Body of pancreas (tissue), 4 donors: ENCODE measurements at regions not wholly inside any gene's neighbourhood (a gene's known extent, or its start where the extent isn't known, plus 50 kb on each side); places are given as distances from the start of the nearest gene placed in this dataset.

ENCODE experiments used
- ATAC-seq: fragments of 150-250 bp; one replicate; pipeline ENCODE4 v1.9.1; 2016
- DNase-seq, 4 donors: peaks; one replicate each; pipeline ENCODE4 v3.0.0-alpha.2; 2019
- H3K27ac ChIP-seq, 4 donors: fragments of 200-600 bp; sonication (generic); 1 replicate in 3 of 4; 2 replicates in 1 of 4; pipeline versions ENCODE4 v1.5.1 to v1.6.1; 2016 to 2019; ENCODE audit warnings: mild to moderate bottlenecking in 1 of 4, mixed read lengths in 1 of 4, moderate library complexity in 1 of 4
- H3K27me3 ChIP-seq, 2 donors: fragments of 200-600 bp; sonication (generic); one replicate each; pipeline ENCODE4 v1.6.0; 2016; ENCODE audit warnings: mild to moderate bottlenecking in 1 of 2
- H3K36me3 ChIP-seq, 2 donors: fragments of 200-600 bp; sonication (generic); replicated peaks in 1 of 2; 2 replicates each; pipeline ENCODE4 v1.5.1; 2016; ENCODE audit warnings: low read depth in 2 of 2; ENCODE audit not compliant: insufficient read depth in 1 of 2
- H3K4me1 ChIP-seq: fragments of 200-600 bp; sonication (generic); one replicate; pipeline ENCODE4 v1.6.0; 2016
- H3K4me3 ChIP-seq, 2 donors: fragments of 200-600 bp; sonication (generic); 1 replicate in 1 of 2; 2 replicates in 1 of 2; pipeline ENCODE4 v1.5.1; 2016 to 2019
- H3K9me3 ChIP-seq, 3 donors: fragments of 200-600 bp; sonication (generic); 1 replicate in 2 of 3; 2 replicates in 1 of 3; pipeline ENCODE4 v1.5.1; 2016
- CTCF ChIP-seq, 7 experiments: fragments of 450-650 bp in 4 of 7; fragments of 200-600 bp in 3 of 7; sonication (generic) in 3 of 7; IDR thresholded peaks; one replicate each; pipeline ENCODE4 v1.5.1; 2016 to 2019; ENCODE audit warnings: antibody characterized with exemption in 7 of 7
- POLR2A ChIP-seq, 3 donors: fragments of 450-650 bp; IDR thresholded peaks; one replicate each; pipeline ENCODE4 v1.6.1; 2016; ENCODE audit warnings: antibody characterized with exemption in 3 of 3, mild to moderate bottlenecking in 2 of 3
- WGBS, 2 donors: methylation state at CpG; one replicate each; pipeline ENCODE4 v1.1.5; 2017; 5-methylcytosine and 5-hydroxymethylcytosine counted together
- intact Hi-C: fragments of 100-400 bp; cut with DNase I; formaldehyde crosslinking; loops from one replicate; pipeline ENCODE4 v1.15.1; 2023

- H3K9me3 ChIP-seq, result no peaks in the 10 kb centered on the region
- intact Hi-C loops, result no loop called here
- H3K27me3 ChIP-seq, result no peaks in the 10 kb centered on the region
- H3K4me3 ChIP-seq, result no peak overlapping the region
- DNase-seq (peak in 1 of 4 donors; percentile 8), ATAC-seq (no peak)
- no peak overlapping the region for H3K27ac ChIP-seq
- TF ChIP-seq POLR2A (IDR thresholded peaks at IDR 0.05) (no peak), CTCF (IDR thresholded peaks at IDR 0.05) (no peak)
- peaks cover 4% of the 10 kb centered on the region for H3K4me1 ChIP-seq
- no peaks in the 10 kb centered on the region for H3K36me3 ChIP-seq
- WGBS, 2 donors, result 42 to 44% methylated on average over 8 of the region's 8 CpGs
Measured at GRCh38 chr13:106756446-106756845, 188.5 kb upstream of the ARGLU1 start.

- TF ChIP-seq POLR2A (IDR thresholded peaks at IDR 0.05) (no peak), CTCF (IDR thresholded peaks at IDR 0.05) (no peak)
- no peak for DNase-seq
- no peak for ATAC-seq
- WGBS, 2 donors, result 87 to 93% methylated on average over 9 of the region's 9 CpGs
- H3K4me3 ChIP-seq, result no peak overlapping the region
- no peaks in the 10 kb centered on the region for H3K9me3 ChIP-seq
- peaks cover 4% of the 10 kb centered on the region for H3K4me1 ChIP-seq
- intact Hi-C loops, result no loop called here
- no peaks in the 10 kb centered on the region for H3K27me3 ChIP-seq
- H3K27ac ChIP-seq, result no peak overlapping the region
- no peaks in the 10 kb centered on the region for H3K36me3 ChIP-seq
Measured at GRCh38 chr13:106755542-106755941, 187.6 kb upstream of the ARGLU1 start.

DNA sequence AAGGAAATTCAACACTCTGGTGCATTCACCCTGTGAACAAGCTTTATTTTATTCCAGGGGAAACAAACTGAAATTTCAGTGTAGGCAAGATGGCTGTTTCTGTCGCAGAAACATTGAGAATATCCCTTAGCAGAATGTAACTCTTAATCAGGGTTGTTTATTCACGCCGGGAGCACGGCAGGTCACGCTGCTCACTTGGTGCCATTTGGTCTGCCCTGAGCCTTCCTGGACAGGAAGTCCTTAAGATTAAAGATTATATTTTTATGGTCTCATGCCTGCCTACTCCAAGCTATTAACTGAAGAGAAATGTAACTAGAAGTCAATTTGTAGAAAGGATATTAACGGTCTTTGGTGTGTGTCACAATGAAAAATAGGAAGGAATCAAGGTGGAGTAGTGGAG is 185.3 kb upstream of the ARGLU1 start:
- TF ChIP-seq CTCF (IDR thresholded peaks at IDR 0.05) (no peak), POLR2A (IDR thresholded peaks at IDR 0.05) (no peak)
- no peaks in the 10 kb centered on the region for H3K27me3 ChIP-seq
- intact Hi-C loops, result no loop called here
- H3K27ac ChIP-seq, result peak overlapping the region in 1 of 4 donors; percentile 13
- H3K4me1 ChIP-seq, result peaks cover 4% of the 10 kb centered on the region
- peak in 2 of 4 donors; percentile 10 to 26 for DNase-seq
- 25 to 26% methylated on average over 6 of the region's 6 CpGs for WGBS, 2 donors
- no peak overlapping the region for H3K4me3 ChIP-seq
- no peaks in the 10 kb centered on the region for H3K36me3 ChIP-seq
- peak; percentile 68 for ATAC-seq
- no peaks in the 10 kb centered on the region for H3K9me3 ChIP-seq

DNA sequence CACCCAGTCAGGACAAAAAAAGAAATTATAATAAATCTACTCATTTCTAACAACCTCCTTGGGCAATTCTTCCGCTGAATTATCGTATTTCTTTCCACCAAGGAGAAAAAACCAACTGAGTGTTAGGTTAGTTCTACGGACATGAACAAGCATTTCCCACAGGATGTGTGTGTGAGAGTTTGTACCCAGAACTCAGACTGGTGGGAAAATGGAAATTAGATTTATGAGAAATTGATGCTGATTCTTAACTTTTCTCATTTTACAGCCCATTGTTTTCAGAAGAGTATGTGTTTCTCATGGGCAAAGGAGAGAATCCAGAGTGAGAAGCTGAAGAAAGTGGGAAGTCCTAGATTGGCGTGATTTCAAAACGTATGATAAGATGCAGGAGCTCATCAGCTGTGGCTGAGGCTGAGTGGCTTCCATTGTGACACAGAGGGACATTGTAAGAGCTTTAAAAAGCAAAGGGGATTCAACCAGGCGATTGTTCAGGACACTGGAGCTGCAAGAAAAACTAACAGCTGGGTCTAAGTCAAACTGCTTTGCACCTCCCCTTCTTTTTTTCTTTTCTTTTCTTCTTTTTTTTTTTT is 184.7 kb upstream of the ARGLU1 start:
- DNase-seq, result no peak
- no peaks in the 10 kb centered on the region for H3K27me3 ChIP-seq
- H3K4me3 ChIP-seq, result no peak overlapping the region
- TF ChIP-seq POLR2A (IDR thresholded peaks at IDR 0.05) (no peak), CTCF (IDR thresholded peaks at IDR 0.05) (no peak)
- peaks cover 4% of the 10 kb centered on the region for H3K4me1 ChIP-seq
- no peak for ATAC-seq
- 68 to 70% methylated on average over 6 of the region's 6 CpGs for WGBS, 2 donors
- no peaks in the 10 kb centered on the region for H3K9me3 ChIP-seq
- intact Hi-C loops, result no loop called here
- H3K36me3 ChIP-seq, result no peaks in the 10 kb centered on the region
- peak overlapping the region in 1 of 4 donors; percentile 13 for H3K27ac ChIP-seq

- H3K27ac ChIP-seq, result no peak overlapping the region
- DNase-seq, result no peak
- intact Hi-C loops, result no loop called here
- 41 to 63% methylated on average over 2 of the region's 2 CpGs for WGBS, 2 donors
- no peaks in the 10 kb centered on the region for H3K36me3 ChIP-seq
- TF ChIP-seq POLR2A (IDR thresholded peaks at IDR 0.05), result no peak
- no peak overlapping the region for H3K4me3 ChIP-seq
- no peak for ATAC-seq
- H3K9me3 ChIP-seq, result no peaks in the 10 kb centered on the region
- no peaks in the 10 kb centered on the region for H3K27me3 ChIP-seq
- no peaks in the 10 kb centered on the region for H3K4me1 ChIP-seq
Measured at GRCh38 chr13:106748785-106749184, 180.8 kb upstream of the ARGLU1 start.
